ENCODE measurements at regions not wholly inside any gene's neighbourhood (a gene's known extent, or its start where the extent isn't known, plus 50 kb on each side); places are given as distances from the start of the nearest gene placed in this dataset.

DNA sequence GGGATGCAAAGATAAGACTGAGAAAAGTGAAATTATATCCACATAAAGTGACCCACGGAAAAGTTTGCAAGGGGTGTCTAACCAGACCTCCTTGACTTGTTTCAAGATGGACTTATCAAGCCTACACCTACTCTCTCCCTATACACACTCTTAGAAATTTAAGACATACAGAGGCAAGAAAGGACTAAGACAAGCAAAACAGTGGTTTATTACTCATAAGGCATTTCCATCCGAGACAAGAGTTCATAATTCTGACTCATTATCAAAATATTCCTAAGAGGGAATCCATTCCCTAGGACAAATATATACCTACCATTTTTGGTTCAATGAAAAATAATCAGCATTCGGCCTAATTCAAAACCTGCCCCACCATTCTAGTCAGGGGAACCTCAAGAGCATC, 232.6 kb upstream of the GPC6 start:
- CTCF ChIA-PET = no interaction called here
- peaks cover 7% of the 10 kb centered on the region; the same call in 1 of the 2 replicates for H3K9me3 ChIP-seq (ENCODE audit: low read length)
- H3K4me2 ChIP-seq (ENCODE audit: low read length) = no peak overlapping the region
- ATAC-seq (peak; percentile 27; the same call in 1 of the 2 replicates), DNase-seq (peak; percentile 42)
- no peaks in the 10 kb centered on the region for H3K4me1 ChIP-seq (ENCODE audit: insufficient read depth, low read length)
- no peaks in the 10 kb centered on the region for H3K36me3 ChIP-seq (ENCODE audit: low read depth, low read length)
- H3K9ac ChIP-seq (ENCODE audit: low read length) = no peak overlapping the region
- no TSS peak for BruUV-seq (replicated peaks)
- TF ChIP-seq, protein P1, sequence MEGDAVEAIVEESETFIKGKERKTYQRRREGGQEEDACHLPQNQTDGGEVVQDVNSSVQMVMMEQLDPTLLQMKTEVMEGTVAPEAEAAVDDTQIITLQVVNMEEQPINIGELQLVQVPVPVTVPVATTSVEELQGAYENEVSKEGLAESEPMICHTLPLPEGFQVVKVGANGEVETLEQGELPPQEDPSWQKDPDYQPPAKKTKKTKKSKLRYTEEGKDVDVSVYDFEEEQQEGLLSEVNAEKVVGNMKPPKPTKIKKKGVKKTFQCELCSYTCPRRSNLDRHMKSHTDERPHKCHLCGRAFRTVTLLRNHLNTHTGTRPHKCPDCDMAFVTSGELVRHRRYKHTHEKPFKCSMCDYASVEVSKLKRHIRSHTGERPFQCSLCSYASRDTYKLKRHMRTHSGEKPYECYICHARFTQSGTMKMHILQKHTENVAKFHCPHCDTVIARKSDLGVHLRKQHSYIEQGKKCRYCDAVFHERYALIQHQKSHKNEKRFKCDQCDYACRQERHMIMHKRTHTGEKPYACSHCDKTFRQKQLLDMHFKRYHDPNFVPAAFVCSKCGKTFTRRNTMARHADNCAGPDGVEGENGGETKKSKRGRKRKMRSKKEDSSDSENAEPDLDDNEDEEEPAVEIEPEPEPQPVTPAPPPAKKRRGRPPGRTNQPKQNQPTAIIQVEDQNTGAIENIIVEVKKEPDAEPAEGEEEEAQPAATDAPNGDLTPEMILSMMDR (conservative IDR thresholded peaks at IDR 0.05; ENCODE audit: low read depth, low read length) = no peak
- TF ChIP-seq EZH2phosphoT487 (IDR thresholded peaks at IDR 0.05; ENCODE audit: borderline replicate concordance, low read length) (no peak), EZH2 (IDR thresholded peaks at IDR 0.05; ENCODE audit: low read length, unreplicated experiment) (no peak)
- no peaks in the 10 kb centered on the region for H3F3A ChIP-seq (ENCODE audit: low read length, unreplicated experiment)
- H2AFZ ChIP-seq (ENCODE audit: low read length) = no peak overlapping the region
- H3K27ac ChIP-seq (ENCODE audit: low read length) = no peak overlapping the region
- POLR2A ChIA-PET (ENCODE audit: unreplicated experiment) = no interaction called here
- no peaks in the 10 kb centered on the region for H3K9me2 ChIP-seq (replicated peaks; ENCODE audit: low read length)
- H3K27me3 ChIP-seq (ENCODE audit: low read length) = no peaks in the 10 kb centered on the region
- no peaks in the 10 kb centered on the region for H4K20me1 ChIP-seq (ENCODE audit: low read length)
- intact Hi-C loops (cut with micrococcal nuclease) = no loop called here
- no peak overlapping the region for H3K4me3 ChIP-seq (ENCODE audit: low read length)
- H3K79me2 ChIP-seq (ENCODE audit: low read length) = no peaks in the 10 kb centered on the region

DNA sequence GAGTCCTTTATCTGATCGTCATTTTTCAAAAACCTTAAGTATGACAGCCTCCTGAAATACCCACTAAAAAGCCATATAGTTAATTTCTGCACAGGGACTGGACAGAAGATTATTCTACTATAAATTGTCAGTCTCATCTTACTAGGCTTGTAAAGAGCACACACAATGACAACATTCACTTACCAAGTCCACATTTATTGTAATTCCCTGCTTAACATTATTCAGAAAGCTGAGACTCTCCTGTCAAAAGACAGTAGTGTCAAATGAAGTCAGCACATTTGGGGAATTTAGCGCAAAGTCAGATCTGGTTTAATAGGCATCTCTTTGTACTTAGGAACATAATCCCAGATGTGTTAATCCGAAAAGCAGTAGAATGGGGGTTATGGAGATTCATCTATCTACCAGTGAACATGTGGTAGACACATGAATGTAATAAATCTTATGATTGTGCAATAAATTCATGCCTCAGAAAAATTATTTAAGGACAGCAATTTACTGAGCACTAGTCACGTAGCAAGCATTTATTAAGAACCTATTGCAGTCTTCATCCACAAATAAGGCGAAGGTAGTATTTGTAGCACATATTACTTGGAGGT, 224.6 kb upstream of the GPC6 start:
- Histone ChIP-seq H3K4me2 (ENCODE audit: low read length) (no peak overlapping the region), H2AFZ (ENCODE audit: low read length) (no peak overlapping the region), H3K27ac (ENCODE audit: low read length) (no peak overlapping the region), H3K9ac (ENCODE audit: low read length) (no peak overlapping the region), H3K4me3 (ENCODE audit: low read length) (no peak overlapping the region), H3K9me3 (ENCODE audit: low read length) (no peaks in the 10 kb centered on the region), H3K27me3 (ENCODE audit: low read length) (no peaks in the 10 kb centered on the region), H3F3A (ENCODE audit: low read length, unreplicated experiment) (no peaks in the 10 kb centered on the region), H4K20me1 (ENCODE audit: low read length) (no peaks in the 10 kb centered on the region), H3K4me1 (ENCODE audit: insufficient read depth, low read length) (no peaks in the 10 kb centered on the region), H3K79me2 (ENCODE audit: low read length) (no peaks in the 10 kb centered on the region), H3K36me3 (ENCODE audit: low read depth, low read length) (no peaks in the 10 kb centered on the region), H3K9me2 (replicated peaks; ENCODE audit: low read length) (no peaks in the 10 kb centered on the region)
- ChIA-PET CTCF (no interaction called here), POLR2A (ENCODE audit: unreplicated experiment) (interaction anchor here (0.5 kb wide), 1 partner anchor 154 kb away, joined by 4 read pairs; no protein-coding TSS in a partner anchor)
- DNase-seq (no peak), ATAC-seq (no peak)
- intact Hi-C loops (cut with micrococcal nuclease) = no loop called here
- BruUV-seq (replicated peaks) = no TSS peak
- TF ChIP-seq EZH2phosphoT487 (IDR thresholded peaks at IDR 0.05; ENCODE audit: borderline replicate concordance, low read length) (no peak), EZH2 (IDR thresholded peaks at IDR 0.05; ENCODE audit: low read length, unreplicated experiment) (no peak)
- TF ChIP-seq, protein P1 (conservative IDR thresholded peaks at IDR 0.05; ENCODE audit: low read depth, low read length) = no peak

DNA sequence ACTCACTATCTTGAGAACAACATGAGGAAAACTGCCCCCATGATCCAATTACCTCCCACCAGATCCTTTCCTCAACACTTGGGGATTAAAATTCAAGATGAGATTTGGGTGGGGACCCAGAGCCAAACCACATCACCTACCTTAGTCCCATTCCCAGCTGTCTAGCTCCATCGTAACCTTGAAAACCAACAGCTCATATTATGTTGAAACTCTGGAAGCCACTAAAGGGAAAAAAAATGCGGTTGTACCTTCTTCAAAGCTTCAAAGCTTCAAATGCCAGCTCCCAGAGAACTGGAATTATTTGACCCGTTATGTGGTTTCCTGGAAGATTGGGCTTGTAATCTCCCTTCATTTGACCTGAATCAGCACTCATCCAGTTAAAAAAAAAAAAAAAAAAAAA, 223.1 kb upstream of the GPC6 start:
- POLR2A ChIA-PET (ENCODE audit: unreplicated experiment) = no interaction called here
- Histone ChIP-seq H3K9ac (ENCODE audit: low read length) (no peak overlapping the region), H3F3A (ENCODE audit: low read length, unreplicated experiment) (no peaks in the 10 kb centered on the region), H3K4me3 (ENCODE audit: low read length) (no peak overlapping the region), H3K9me2 (replicated peaks; ENCODE audit: low read length) (no peaks in the 10 kb centered on the region), H2AFZ (ENCODE audit: low read length) (no peak overlapping the region), H3K4me1 (ENCODE audit: insufficient read depth, low read length) (no peaks in the 10 kb centered on the region), H3K79me2 (ENCODE audit: low read length) (no peaks in the 10 kb centered on the region), H3K36me3 (ENCODE audit: low read depth, low read length) (no peaks in the 10 kb centered on the region), H4K20me1 (ENCODE audit: low read length) (no peaks in the 10 kb centered on the region), H3K4me2 (ENCODE audit: low read length) (no peak overlapping the region), H3K27me3 (ENCODE audit: low read length) (no peaks in the 10 kb centered on the region), H3K27ac (ENCODE audit: low read length) (no peak overlapping the region), H3K9me3 (ENCODE audit: low read length) (no peaks in the 10 kb centered on the region; the same call in 1 of the 2 replicates)
- TF ChIP-seq, protein P1 (conservative IDR thresholded peaks at IDR 0.05; ENCODE audit: low read depth, low read length) = no peak
- TF ChIP-seq EZH2phosphoT487 (IDR thresholded peaks at IDR 0.05; ENCODE audit: borderline replicate concordance, low read length) = no peak
- no peak for TF ChIP-seq EZH2 (IDR thresholded peaks at IDR 0.05; ENCODE audit: low read length, unreplicated experiment)
- intact Hi-C loops (cut with micrococcal nuclease) = no loop called here
- BruUV-seq (replicated peaks) = no TSS peak
- DNase-seq = no peak
- no peak for ATAC-seq
- CTCF ChIA-PET = no interaction called here

Measured in PC-3 (cell line).